Esophagus (tissue), 2 donors: ENCODE measurements at regions not wholly inside any gene's neighbourhood (a gene's known extent, or its start where the extent isn't known, plus 50 kb on each side); places are given as distances from the start of the nearest gene placed in this dataset.

ENCODE experiments used
- H3K27ac ChIP-seq, 2 donors: one replicate each; pipeline ENCODE4 v1.5.1; 2013; ENCODE audit warnings: low read depth in 2 of 2, mild to moderate bottlenecking in 2 of 2, inconsistent platforms in 1 of 2, low read length in 1 of 2, moderate library complexity in 1 of 2
- H3K27me3 ChIP-seq, 2 donors: one replicate each; pipeline ENCODE4 v1.6.1; 2013; ENCODE audit warnings: low read length in 2 of 2, control low read depth in 1 of 2, mild to moderate bottlenecking in 1 of 2; ENCODE audit not compliant: insufficient read depth in 2 of 2, control insufficient read depth in 1 of 2
- H3K36me3 ChIP-seq, 2 donors: one replicate each; pipeline ENCODE4 v1.6.1; 2013; ENCODE audit warnings: low read length in 1 of 2; ENCODE audit not compliant: control insufficient read depth in 2 of 2, insufficient read depth in 2 of 2
- H3K4me1 ChIP-seq, 2 donors: one replicate each; pipeline ENCODE4 v1.6.1; 2013; ENCODE audit warnings: low read length in 1 of 2; ENCODE audit not compliant: control insufficient read depth in 2 of 2, insufficient read depth in 2 of 2
- H3K4me3 ChIP-seq, 2 donors: one replicate each; pipeline ENCODE4 v1.5.1; 2013; ENCODE audit warnings: low read length in 2 of 2, mild to moderate bottlenecking in 2 of 2, low read depth in 1 of 2, moderate library complexity in 1 of 2
- H3K9me3 ChIP-seq, 2 donors: one replicate each; pipeline ENCODE4 v1.6.1; 2013; ENCODE audit warnings: mild to moderate bottlenecking in 2 of 2, low read depth in 1 of 2, low read length in 1 of 2, moderate library complexity in 1 of 2; ENCODE audit not compliant: control insufficient read depth in 2 of 2, insufficient read depth in 1 of 2
- WGBS, 2 donors: extraction: QIAGEN DNeasy Blood & Tissue Kit; methylation state at CpG; one replicate each; pipeline ENCODE4 v1.1.7; 2013; 5-methylcytosine and 5-hydroxymethylcytosine counted together
- donor health status: healthy with polysubstance abuse.
- donor health status: Bipolar disorder and iron deficiency.

GRCh38 chr13:22238269-22238668 is 567.4 kb downstream of the FGF9 start:
- H3K9me3 ChIP-seq: no peaks in the 10 kb centered on the region
- WGBS, 2 donors: 90 to 93% methylated on average over 4 of the region's 4 CpGs
- H3K27ac ChIP-seq: no peak overlapping the region
- H3K27me3 ChIP-seq: no peaks in the 10 kb centered on the region
- H3K4me3 ChIP-seq: no peak overlapping the region
- H3K36me3 ChIP-seq: no peaks in the 10 kb centered on the region
- H3K4me1 ChIP-seq: peaks cover 0 to 2% of the 10 kb centered on the region in 2 donors

- Histone ChIP-seq H3K27ac (no peak overlapping the region), H3K4me1 (no peaks in the 10 kb centered on the region), H3K4me3 (no peak overlapping the region), H3K9me3 (no peaks in the 10 kb centered on the region), H3K36me3 (no peaks in the 10 kb centered on the region), H3K27me3 (no peaks in the 10 kb centered on the region)
- WGBS, 2 donors: 66 to 70% methylated on average over 1 of the region's 1 CpG
Measured at GRCh38 chr13:22240716-22241115, 569.8 kb downstream of the FGF9 start.

- H3K9me3 ChIP-seq: no peaks in the 10 kb centered on the region
- WGBS, 2 donors: 56 to 65% methylated on average over 9 of the region's 9 CpGs
- no peak overlapping the region for H3K27ac ChIP-seq
- H3K27me3 ChIP-seq: no peaks in the 10 kb centered on the region
- H3K4me3 ChIP-seq: no peak overlapping the region
- no peaks in the 10 kb centered on the region for H3K36me3 ChIP-seq
- no peaks in the 10 kb centered on the region for H3K4me1 ChIP-seq
Measured at GRCh38 chr13:22243469-22244163, 572.7 kb downstream of the FGF9 start.

GRCh38 chr13:22252281-22252830 is 581.5 kb downstream of the FGF9 start:
- Histone ChIP-seq H3K27ac (no peak overlapping the region), H3K4me1 (no peaks in the 10 kb centered on the region), H3K9me3 (no peaks in the 10 kb centered on the region), H3K36me3 (no peaks in the 10 kb centered on the region), H3K27me3 (no peaks in the 10 kb centered on the region), H3K4me3 (no peak overlapping the region)
- WGBS, 2 donors: 89 to 91% methylated on average over 11 of the region's 11 CpGs

- H3K9me3 ChIP-seq: no peaks in the 10 kb centered on the region
- H3K4me3 ChIP-seq: no peak overlapping the region
- H3K36me3 ChIP-seq: no peaks in the 10 kb centered on the region
- H3K27ac ChIP-seq: no peak overlapping the region
- H3K27me3 ChIP-seq: no peaks in the 10 kb centered on the region
- no peaks in the 10 kb centered on the region for H3K4me1 ChIP-seq
- 92% methylated on average over 4 of the region's 4 CpGs for WGBS, 2 donors
Measured at GRCh38 chr13:22253107-22253506, 582.2 kb downstream of the FGF9 start.

- WGBS, 2 donors: 90 to 93% methylated on average over 2 of the region's 2 CpGs
- Histone ChIP-seq H3K27me3 (no peaks in the 10 kb centered on the region), H3K27ac (no peak overlapping the region), H3K36me3 (no peaks in the 10 kb centered on the region), H3K9me3 (no peaks in the 10 kb centered on the region), H3K4me1 (no peaks in the 10 kb centered on the region), H3K4me3 (no peak overlapping the region)
Measured at GRCh38 chr13:22256111-22256639, 585.3 kb downstream of the FGF9 start.

GRCh38 chr13:22262001-22262885 is 591.4 kb downstream of the FGF9 start:
- Histone ChIP-seq H3K4me3 (no peak overlapping the region), H3K4me1 (no peaks in the 10 kb centered on the region), H3K27ac (no peak overlapping the region), H3K36me3 (no peaks in the 10 kb centered on the region), H3K27me3 (no peaks in the 10 kb centered on the region), H3K9me3 (no peaks in the 10 kb centered on the region)
- WGBS, 2 donors: 40 to 44% methylated on average over 6 of the region's 6 CpGs

- H3K4me3 ChIP-seq: no peak overlapping the region
- H3K27me3 ChIP-seq: no peaks in the 10 kb centered on the region
- H3K27ac ChIP-seq: no peak overlapping the region
- no peaks in the 10 kb centered on the region for H3K9me3 ChIP-seq
- no peaks in the 10 kb centered on the region for H3K4me1 ChIP-seq
- 87 to 89% methylated on average over 2 of the region's 2 CpGs for WGBS, 2 donors
- no peaks in the 10 kb centered on the region for H3K36me3 ChIP-seq
Measured at GRCh38 chr13:22263185-22263584, 592.3 kb downstream of the FGF9 start.

GRCh38 chr13:22265563-22265962 is 594.7 kb downstream of the FGF9 start:
- no peaks in the 10 kb centered on the region for H3K9me3 ChIP-seq
- no peaks in the 10 kb centered on the region for H3K36me3 ChIP-seq
- H3K27ac ChIP-seq: no peak overlapping the region
- no peak overlapping the region for H3K4me3 ChIP-seq
- no peaks in the 10 kb centered on the region for H3K27me3 ChIP-seq
- WGBS, 2 donors: 91 to 92% methylated on average over 5 of the region's 5 CpGs
- H3K4me1 ChIP-seq: no peaks in the 10 kb centered on the region
